HEK293T (cell line): ENCODE measurements at regions not wholly inside any gene's neighbourhood (a gene's known extent, or its start where the extent isn't known, plus 50 kb on each side); places are given as distances from the start of the nearest gene placed in this dataset.

Source experiments
- ARNT ChIP-seq: fragments of 450-650 bp; IDR thresholded peaks from 2 replicates; pipeline ENCODE4 v1.6.1; 2017; ENCODE audit warnings: mild to moderate bottlenecking
- FOXK2 ChIP-seq: fragments of 450-650 bp; IDR thresholded peaks from 2 replicates; pipeline ENCODE4 v1.6.1; 2016; ENCODE audit warnings: mild to moderate bottlenecking
- FOXM1 ChIP-seq: fragments of 450-650 bp; IDR thresholded peaks from 2 replicates; pipeline ENCODE4 v1.6.1; 2017; ENCODE audit warnings: mild to moderate bottlenecking, borderline replicate concordance
- HDGF ChIP-seq: fragments of 450-650 bp; IDR thresholded peaks from 2 replicates; pipeline ENCODE4 v1.6.1; 2017; ENCODE audit warnings: antibody characterized with exemption, borderline replicate concordance
- SP1 ChIP-seq: fragments of 450-650 bp; IDR thresholded peaks from 2 replicates; pipeline ENCODE4 v1.6.1; 2017
- SUZ12 ChIP-seq: fragments of 450-650 bp; IDR thresholded peaks from 2 replicates; pipeline ENCODE4 v1.6.1; 2016; ENCODE audit warnings: mild to moderate bottlenecking
- ZNF384 ChIP-seq: fragments of 450-650 bp; IDR thresholded peaks from 2 replicates; pipeline ENCODE4 v1.6.1; 2016
- TF ChIP-seq, protein P1 (sequence below): fragments of 450-650 bp; IDR thresholded peaks from 2 replicates; pipeline ENCODE4 v1.6.1; 2016

DNA sequence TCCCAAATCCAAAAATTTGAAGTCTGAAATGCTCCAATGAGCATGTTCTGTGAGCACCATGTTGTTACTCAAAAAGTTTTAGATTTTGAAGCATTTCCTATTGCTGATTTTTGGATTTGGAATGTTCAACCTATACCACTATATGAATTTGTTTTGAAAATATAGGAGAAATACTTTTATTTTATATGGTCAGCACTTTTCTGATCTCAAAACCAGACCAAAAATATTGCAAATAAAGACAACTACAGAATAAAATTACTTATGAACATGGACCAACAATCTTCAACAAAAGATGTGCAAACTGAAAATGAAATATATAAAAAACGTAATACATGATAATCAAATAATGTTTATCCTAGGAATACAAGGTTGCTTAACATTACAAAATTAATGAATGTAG is 73.7 kb upstream of the APOBEC4 start:
- TF ChIP-seq SP1 (no peak), SUZ12 (no peak), HDGF (no peak), FOXK2 (no peak), ZNF384 (no peak), ARNT (no peak), FOXM1 (no peak)
- TF ChIP-seq, protein P1, sequence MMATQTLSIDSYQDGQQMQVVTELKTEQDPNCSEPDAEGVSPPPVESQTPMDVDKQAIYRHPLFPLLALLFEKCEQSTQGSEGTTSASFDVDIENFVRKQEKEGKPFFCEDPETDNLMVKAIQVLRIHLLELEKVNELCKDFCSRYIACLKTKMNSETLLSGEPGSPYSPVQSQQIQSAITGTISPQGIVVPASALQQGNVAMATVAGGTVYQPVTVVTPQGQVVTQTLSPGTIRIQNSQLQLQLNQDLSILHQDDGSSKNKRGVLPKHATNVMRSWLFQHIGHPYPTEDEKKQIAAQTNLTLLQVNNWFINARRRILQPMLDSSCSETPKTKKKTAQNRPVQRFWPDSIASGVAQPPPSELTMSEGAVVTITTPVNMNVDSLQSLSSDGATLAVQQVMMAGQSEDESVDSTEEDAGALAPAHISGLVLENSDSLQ, result no peak
